Hepatocyte (in vitro differentiated cells): ENCODE measurements at regions not wholly inside any gene's neighbourhood (a gene's known extent, or its start where the extent isn't known, plus 50 kb on each side); places are given as distances from the start of the nearest gene placed in this dataset.

ENCODE experiments used
- EZH2 ChIP-seq: fragments of 200-600 bp; sonication (generic); IDR thresholded peaks from 2 replicates; pipeline ENCODE4 v1.6.1; 2016; ENCODE audit warnings: antibody characterized with exemption, mild to moderate bottlenecking, borderline replicate concordance
- TF ChIP-seq, protein P1 (sequence below): fragments of 200-600 bp; sonication (generic); IDR thresholded peaks from 2 replicates; pipeline ENCODE4 v1.5.1; 2016; ENCODE audit warnings: antibody characterized with exemption, mild to moderate bottlenecking; ENCODE audit not compliant: poor library complexity

DNA sequence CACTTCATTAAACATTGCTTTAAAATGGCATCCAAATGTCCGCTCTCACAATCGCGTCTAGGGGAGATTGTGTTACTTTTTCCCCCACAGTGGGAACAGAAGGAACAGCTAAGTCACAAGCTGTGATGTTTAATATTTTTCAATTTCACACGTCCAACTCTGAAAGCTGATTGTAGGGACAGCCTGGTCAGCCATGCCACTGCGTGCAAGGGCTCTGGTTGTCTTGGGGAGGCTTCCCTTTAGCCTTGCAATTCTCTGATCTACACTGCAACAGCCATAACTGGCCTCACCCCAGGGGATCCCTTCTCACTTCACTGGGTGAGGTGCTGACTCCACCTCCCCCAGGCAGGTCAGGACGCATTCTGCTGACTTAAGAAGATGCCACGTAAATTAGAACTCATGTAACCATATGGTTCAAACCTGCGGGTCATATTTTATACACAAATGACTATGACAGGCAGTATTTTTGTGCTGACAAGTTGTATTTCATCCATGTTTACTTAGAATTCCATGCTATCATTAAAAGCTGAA lies 425.2 kb upstream of the NFE2L3 start:
- TF ChIP-seq, protein P1, sequence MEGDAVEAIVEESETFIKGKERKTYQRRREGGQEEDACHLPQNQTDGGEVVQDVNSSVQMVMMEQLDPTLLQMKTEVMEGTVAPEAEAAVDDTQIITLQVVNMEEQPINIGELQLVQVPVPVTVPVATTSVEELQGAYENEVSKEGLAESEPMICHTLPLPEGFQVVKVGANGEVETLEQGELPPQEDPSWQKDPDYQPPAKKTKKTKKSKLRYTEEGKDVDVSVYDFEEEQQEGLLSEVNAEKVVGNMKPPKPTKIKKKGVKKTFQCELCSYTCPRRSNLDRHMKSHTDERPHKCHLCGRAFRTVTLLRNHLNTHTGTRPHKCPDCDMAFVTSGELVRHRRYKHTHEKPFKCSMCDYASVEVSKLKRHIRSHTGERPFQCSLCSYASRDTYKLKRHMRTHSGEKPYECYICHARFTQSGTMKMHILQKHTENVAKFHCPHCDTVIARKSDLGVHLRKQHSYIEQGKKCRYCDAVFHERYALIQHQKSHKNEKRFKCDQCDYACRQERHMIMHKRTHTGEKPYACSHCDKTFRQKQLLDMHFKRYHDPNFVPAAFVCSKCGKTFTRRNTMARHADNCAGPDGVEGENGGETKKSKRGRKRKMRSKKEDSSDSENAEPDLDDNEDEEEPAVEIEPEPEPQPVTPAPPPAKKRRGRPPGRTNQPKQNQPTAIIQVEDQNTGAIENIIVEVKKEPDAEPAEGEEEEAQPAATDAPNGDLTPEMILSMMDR: no peak
- no peak for TF ChIP-seq EZH2
